Activated CD4-positive, alpha-beta T cell treated with anti-CD3 and anti-CD28 coated beads, Interleukin-2, amount 50 U/mL, for 1 hour (primary cell): ENCODE measurements at regions not wholly inside any gene's neighbourhood (a gene's known extent, or its start where the extent isn't known, plus 50 kb on each side); places are given as distances from the start of the nearest gene placed in this dataset.

Source experiments
- DNase-seq: peaks from one replicate; pipeline ENCODE4 v3.0.0-alpha.2; 2020

GRCh38 chr14:98769326-98769725 lies 502.7 kb downstream of the BCL11B start:
- no peak for DNase-seq

- DNase-seq: no peak
These were observed 501.8 kb downstream of the BCL11B start for GRCh38 chr14:98770151-98770550.

GRCh38 chr14:98773814-98774213 lies 498.2 kb downstream of the BCL11B start:
- DNase-seq: no peak

- no peak for DNase-seq
These were observed 496.1 kb downstream of the BCL11B start for GRCh38 chr14:98775892-98776291.

- no peak for DNase-seq
These were observed 489.9 kb downstream of the BCL11B start for GRCh38 chr14:98782062-98782461.

GRCh38 chr14:98785578-98785977 lies 486.4 kb downstream of the BCL11B start:
- no peak for DNase-seq

GRCh38 chr14:98786456-98786855 lies 485.5 kb downstream of the BCL11B start:
- no peak for DNase-seq

GRCh38 chr14:98791661-98792060 lies 480.3 kb downstream of the BCL11B start:
- DNase-seq: no peak

- no peak for DNase-seq
These were observed 479.8 kb downstream of the BCL11B start for GRCh38 chr14:98792171-98792570.

- no peak for DNase-seq
These were observed 473.9 kb downstream of the BCL11B start for GRCh38 chr14:98798099-98798498.

GRCh38 chr14:98799891-98800290 lies 472.1 kb downstream of the BCL11B start:
- DNase-seq: no peak

- DNase-seq: no peak
These were observed 470.0 kb downstream of the BCL11B start for GRCh38 chr14:98802044-98802443.

GRCh38 chr14:98803196-98803595 lies 468.8 kb downstream of the BCL11B start:
- DNase-seq: no peak

GRCh38 chr14:98808494-98809407 lies 463.2 kb downstream of the BCL11B start:
- no peak for DNase-seq

GRCh38 chr14:98816195-98816594 lies 455.8 kb downstream of the BCL11B start:
- no peak for DNase-seq

GRCh38 chr14:98816720-98817119 lies 455.3 kb downstream of the BCL11B start:
- DNase-seq: no peak

GRCh38 chr14:98819132-98819866 lies 452.7 kb downstream of the BCL11B start:
- DNase-seq: no peak

- no peak for DNase-seq
These were observed 452.2 kb downstream of the BCL11B start for GRCh38 chr14:98819867-98820206.

- no peak for DNase-seq
These were observed 449.1 kb downstream of the BCL11B start for GRCh38 chr14:98822917-98823316.

GRCh38 chr14:98826618-98827017 lies 445.4 kb downstream of the BCL11B start:
- no peak for DNase-seq

- no peak for DNase-seq
These were observed 437.9 kb downstream of the BCL11B start for GRCh38 chr14:98834119-98834518.

- no peak for DNase-seq
These were observed 436.8 kb downstream of the BCL11B start for GRCh38 chr14:98835051-98835824.

- DNase-seq: no peak
These were observed 436.2 kb downstream of the BCL11B start for GRCh38 chr14:98835825-98836100.

GRCh38 chr14:98840091-98840490 lies 431.9 kb downstream of the BCL11B start:
- no peak for DNase-seq
